ENCODE measurements at regions not wholly inside any gene's neighbourhood (a gene's known extent, or its start where the extent isn't known, plus 50 kb on each side); places are given as distances from the start of the nearest gene placed in this dataset.

GRCh38 chr2:79359419-79359818 lies 153.4 kb upstream of the CTNNA2 start:
- TF ChIP-seq, protein P1, sequence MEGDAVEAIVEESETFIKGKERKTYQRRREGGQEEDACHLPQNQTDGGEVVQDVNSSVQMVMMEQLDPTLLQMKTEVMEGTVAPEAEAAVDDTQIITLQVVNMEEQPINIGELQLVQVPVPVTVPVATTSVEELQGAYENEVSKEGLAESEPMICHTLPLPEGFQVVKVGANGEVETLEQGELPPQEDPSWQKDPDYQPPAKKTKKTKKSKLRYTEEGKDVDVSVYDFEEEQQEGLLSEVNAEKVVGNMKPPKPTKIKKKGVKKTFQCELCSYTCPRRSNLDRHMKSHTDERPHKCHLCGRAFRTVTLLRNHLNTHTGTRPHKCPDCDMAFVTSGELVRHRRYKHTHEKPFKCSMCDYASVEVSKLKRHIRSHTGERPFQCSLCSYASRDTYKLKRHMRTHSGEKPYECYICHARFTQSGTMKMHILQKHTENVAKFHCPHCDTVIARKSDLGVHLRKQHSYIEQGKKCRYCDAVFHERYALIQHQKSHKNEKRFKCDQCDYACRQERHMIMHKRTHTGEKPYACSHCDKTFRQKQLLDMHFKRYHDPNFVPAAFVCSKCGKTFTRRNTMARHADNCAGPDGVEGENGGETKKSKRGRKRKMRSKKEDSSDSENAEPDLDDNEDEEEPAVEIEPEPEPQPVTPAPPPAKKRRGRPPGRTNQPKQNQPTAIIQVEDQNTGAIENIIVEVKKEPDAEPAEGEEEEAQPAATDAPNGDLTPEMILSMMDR (IDR thresholded peaks at IDR 0.05) = no peak
- Histone ChIP-seq H3K27me3 (no peaks in the 10 kb centered on the region), H3K27ac (no peak overlapping the region), H3K9me3 (peaks cover 0 to 12% of the 10 kb centered on the region in 2 donors), H3K4me1 (no peaks in the 10 kb centered on the region), H3K36me3 (no peaks in the 10 kb centered on the region), H3K4me3 (no peak overlapping the region)
- no peak for DNase-seq (ENCODE audit: low spot score)

DNA sequence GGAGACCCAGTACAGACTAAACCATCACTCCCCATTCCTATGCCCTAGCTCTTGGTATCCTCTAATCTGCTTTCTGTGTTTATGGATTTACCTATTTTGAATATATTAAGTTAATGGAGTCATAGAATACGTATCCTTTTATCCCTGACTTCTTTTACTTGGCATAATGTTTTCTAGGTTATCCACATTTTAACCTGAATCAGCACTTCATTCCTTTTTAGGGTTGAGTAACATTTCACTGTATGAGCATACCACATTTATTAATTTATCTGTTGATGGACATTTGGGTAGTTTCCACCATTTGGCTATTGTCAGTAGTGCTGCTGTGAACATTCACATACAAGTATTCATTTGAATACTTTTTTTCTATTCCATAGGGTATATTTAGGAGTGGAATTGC lies 157.3 kb upstream of the CTNNA2 start:
- Histone ChIP-seq H3K4me1 (no peaks in the 10 kb centered on the region), H3K9me3 (peaks cover 0 to 21% of the 10 kb centered on the region in 2 donors), H3K27me3 (no peaks in the 10 kb centered on the region), H3K36me3 (no peaks in the 10 kb centered on the region), H3K27ac (no peak overlapping the region), H3K4me3 (no peak overlapping the region)
- TF ChIP-seq, protein P1 (IDR thresholded peaks at IDR 0.05) = no peak
- no peak for DNase-seq (ENCODE audit: low spot score)

DNA sequence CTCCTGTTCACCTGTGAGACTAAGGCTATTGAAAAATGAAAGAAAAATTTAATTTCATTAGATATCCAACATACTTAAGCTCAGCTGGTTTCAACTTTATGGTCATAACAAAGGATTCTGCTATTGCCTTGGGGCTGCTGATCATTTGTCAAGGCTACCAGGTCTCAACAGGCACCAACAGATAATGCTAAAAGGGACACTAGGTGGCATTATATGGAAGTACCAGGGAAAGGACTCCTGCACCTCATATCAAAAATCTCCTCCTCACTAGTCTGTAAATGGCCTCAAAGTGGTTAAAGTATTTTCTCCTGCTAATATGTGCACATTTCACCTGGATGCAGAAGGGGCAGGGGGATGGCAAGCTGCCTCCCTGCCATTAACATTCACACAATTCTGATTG lies 167.9 kb upstream of the REG3A start:
- no peaks in the 10 kb centered on the region for H3K36me3 ChIP-seq
- H3K4me3 ChIP-seq = no peak overlapping the region
- H3K4me1 ChIP-seq = no peaks in the 10 kb centered on the region
- no peak overlapping the region for H3K27ac ChIP-seq
- no peaks in the 10 kb centered on the region for H3K27me3 ChIP-seq
- H3K9me3 ChIP-seq = no peaks in the 10 kb centered on the region
- TF ChIP-seq, protein P1 (IDR thresholded peaks at IDR 0.05) = no peak
- no peak for DNase-seq (ENCODE audit: low spot score)

DNA sequence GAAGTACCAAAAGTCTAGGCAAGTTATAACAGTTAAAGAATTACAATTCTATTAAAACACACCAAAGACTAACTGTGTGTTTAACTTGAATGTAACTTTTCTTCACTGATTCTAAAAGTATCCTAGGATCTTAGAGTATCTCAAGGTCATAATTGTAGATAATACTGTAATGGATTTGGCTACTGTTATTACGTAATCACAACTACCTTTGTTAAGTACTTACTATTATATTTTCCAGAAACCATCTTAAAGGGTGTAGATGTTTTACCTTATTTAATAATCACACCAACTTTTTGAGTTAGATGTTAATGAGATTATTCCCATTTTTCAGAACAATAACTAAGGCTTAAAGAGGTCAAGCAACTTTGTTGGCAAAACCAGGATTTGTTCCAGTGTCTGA lies 161.3 kb upstream of the REG3A start:
- H3K27me3 ChIP-seq = no peaks in the 10 kb centered on the region
- TF ChIP-seq, protein P1 (IDR thresholded peaks at IDR 0.05) = no peak
- no peak overlapping the region for H3K27ac ChIP-seq
- H3K4me1 ChIP-seq = no peaks in the 10 kb centered on the region
- H3K9me3 ChIP-seq = no peaks in the 10 kb centered on the region
- DNase-seq (ENCODE audit: low spot score) = no peak
- no peaks in the 10 kb centered on the region for H3K36me3 ChIP-seq
- H3K4me3 ChIP-seq = no peak overlapping the region

- DNase-seq (ENCODE audit: low spot score) = no peak
- no peak overlapping the region for H3K4me3 ChIP-seq
- no peaks in the 10 kb centered on the region for H3K27me3 ChIP-seq
- no peak overlapping the region for H3K27ac ChIP-seq
- H3K36me3 ChIP-seq = no peaks in the 10 kb centered on the region
- H3K9me3 ChIP-seq = no peaks in the 10 kb centered on the region
- no peaks in the 10 kb centered on the region for H3K4me1 ChIP-seq
- TF ChIP-seq, protein P1 (IDR thresholded peaks at IDR 0.05) = no peak
Observed at GRCh38 chr2:79294994-79295393, 135.4 kb upstream of the REG3A start.

DNA sequence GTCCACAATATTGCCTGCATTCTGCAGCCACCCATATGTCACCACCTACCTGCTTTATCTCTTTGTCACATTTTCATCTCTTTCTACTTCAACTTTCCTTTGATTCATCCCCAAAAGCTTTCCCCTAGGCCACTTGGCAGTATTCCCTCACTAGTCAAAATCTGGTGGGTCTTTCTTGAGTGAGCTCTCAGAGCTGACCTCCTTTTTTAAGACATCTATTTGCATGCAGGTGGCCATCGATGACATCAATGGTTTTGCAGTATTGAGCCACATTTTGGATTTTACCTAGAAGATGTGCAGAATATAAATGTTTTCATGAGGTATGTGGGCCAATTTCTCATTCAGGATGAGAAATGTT lies 133.4 kb upstream of the REG3A start:
- H3K4me1 ChIP-seq = no peaks in the 10 kb centered on the region
- no peak for DNase-seq (ENCODE audit: low spot score)
- H3K9me3 ChIP-seq = no peaks in the 10 kb centered on the region
- H3K36me3 ChIP-seq = no peaks in the 10 kb centered on the region
- H3K27ac ChIP-seq = no peak overlapping the region
- H3K27me3 ChIP-seq = no peaks in the 10 kb centered on the region
- H3K4me3 ChIP-seq = no peak overlapping the region
- TF ChIP-seq, protein P1 (IDR thresholded peaks at IDR 0.05) = no peak

Measured in right atrium auricular region (tissue), 2 donors.